ENCODE measurements at regions not wholly inside any gene's neighbourhood (a gene's known extent, or its start where the extent isn't known, plus 50 kb on each side); places are given as distances from the start of the nearest gene placed in this dataset.

DNA sequence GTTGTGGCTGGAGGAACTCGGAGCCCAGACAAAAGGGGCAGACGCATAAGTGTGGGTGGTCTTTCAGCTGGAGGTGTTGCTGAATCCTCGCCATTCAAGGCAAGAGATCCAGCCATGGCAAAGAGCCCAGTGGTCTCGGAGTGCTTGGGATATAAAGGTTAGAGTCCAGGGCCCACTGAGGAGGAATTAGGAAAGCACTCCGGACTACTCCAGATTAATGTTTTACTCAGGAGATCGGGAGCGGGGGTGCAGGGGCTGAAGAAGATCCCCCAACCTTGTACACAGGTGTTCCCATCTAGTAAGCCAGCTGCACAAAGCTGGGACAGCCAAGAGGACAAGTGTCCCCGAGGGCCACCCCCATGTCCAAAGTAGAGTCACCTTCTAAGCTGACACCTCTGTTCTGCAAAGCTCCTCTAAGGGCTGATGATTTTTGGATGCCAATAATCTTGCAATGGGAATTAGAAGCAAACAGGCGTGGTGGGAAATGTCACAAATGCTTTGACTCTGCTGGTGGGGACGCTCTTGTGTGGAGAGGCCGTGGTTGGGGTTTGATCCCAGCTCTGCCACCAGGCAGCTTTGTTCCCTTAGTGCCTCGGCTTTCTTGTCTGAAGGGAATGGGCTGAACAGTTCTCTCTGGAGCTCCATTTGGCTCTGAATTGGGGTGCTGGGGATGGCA is 194.3 kb upstream of the SOX1 start:
- TF ChIP-seq, protein P1, sequence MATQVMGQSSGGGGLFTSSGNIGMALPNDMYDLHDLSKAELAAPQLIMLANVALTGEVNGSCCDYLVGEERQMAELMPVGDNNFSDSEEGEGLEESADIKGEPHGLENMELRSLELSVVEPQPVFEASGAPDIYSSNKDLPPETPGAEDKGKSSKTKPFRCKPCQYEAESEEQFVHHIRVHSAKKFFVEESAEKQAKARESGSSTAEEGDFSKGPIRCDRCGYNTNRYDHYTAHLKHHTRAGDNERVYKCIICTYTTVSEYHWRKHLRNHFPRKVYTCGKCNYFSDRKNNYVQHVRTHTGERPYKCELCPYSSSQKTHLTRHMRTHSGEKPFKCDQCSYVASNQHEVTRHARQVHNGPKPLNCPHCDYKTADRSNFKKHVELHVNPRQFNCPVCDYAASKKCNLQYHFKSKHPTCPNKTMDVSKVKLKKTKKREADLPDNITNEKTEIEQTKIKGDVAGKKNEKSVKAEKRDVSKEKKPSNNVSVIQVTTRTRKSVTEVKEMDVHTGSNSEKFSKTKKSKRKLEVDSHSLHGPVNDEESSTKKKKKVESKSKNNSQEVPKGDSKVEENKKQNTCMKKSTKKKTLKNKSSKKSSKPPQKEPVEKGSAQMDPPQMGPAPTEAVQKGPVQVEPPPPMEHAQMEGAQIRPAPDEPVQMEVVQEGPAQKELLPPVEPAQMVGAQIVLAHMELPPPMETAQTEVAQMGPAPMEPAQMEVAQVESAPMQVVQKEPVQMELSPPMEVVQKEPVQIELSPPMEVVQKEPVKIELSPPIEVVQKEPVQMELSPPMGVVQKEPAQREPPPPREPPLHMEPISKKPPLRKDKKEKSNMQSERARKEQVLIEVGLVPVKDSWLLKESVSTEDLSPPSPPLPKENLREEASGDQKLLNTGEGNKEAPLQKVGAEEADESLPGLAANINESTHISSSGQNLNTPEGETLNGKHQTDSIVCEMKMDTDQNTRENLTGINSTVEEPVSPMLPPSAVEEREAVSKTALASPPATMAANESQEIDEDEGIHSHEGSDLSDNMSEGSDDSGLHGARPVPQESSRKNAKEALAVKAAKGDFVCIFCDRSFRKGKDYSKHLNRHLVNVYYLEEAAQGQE (IDR thresholded peaks at IDR 0.05) = no peak
- no peak for TF ChIP-seq KDM1A (IDR thresholded peaks at IDR 0.05; ENCODE audit: low read depth)

Data from A549 (cell line).